ENCODE measurements at regions not wholly inside any gene's neighbourhood (a gene's known extent, or its start where the extent isn't known, plus 50 kb on each side); places are given as distances from the start of the nearest gene placed in this dataset.

DNA sequence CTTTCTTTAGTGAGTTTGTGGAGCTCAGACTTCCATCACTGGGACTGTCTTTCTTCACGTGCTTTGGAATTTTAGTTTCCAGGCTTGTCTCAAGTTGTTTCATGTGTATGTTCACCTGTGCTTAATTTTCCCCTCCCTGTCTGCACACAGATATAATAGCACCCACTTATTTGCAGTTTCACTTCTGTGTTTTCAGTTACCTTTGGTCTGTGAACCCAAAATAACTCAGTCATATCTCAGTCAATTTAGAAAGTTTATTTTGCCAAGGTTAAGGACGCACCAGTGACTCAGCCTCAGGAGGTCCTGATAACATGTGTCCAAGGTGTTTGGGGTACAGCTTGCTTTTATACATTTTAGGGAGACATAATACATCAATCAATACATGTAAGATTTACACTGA, 330.4 kb downstream of the ICE1 start:
- TF ChIP-seq CTCF (IDR thresholded peaks at IDR 0.05) (no peak), POLR2A (IDR thresholded peaks at IDR 0.05) (no peak)

Data from thyroid gland (tissue), 4 donors.